NCI-H1105 (cell line): ENCODE measurements at regions not wholly inside any gene's neighbourhood (a gene's known extent, or its start where the extent isn't known, plus 50 kb on each side); places are given as distances from the start of the nearest gene placed in this dataset.
"Not testable (repeated sequence)": the region's sequence is repeated elsewhere in the genome, so short reads cannot be mapped to it uniquely, and the experiment has no call there.

Experiments used
- DNase-seq: peaks from one replicate; lab custom pipeline; 2025; lab: John Stamatoyannopoulos, UW

DNA sequence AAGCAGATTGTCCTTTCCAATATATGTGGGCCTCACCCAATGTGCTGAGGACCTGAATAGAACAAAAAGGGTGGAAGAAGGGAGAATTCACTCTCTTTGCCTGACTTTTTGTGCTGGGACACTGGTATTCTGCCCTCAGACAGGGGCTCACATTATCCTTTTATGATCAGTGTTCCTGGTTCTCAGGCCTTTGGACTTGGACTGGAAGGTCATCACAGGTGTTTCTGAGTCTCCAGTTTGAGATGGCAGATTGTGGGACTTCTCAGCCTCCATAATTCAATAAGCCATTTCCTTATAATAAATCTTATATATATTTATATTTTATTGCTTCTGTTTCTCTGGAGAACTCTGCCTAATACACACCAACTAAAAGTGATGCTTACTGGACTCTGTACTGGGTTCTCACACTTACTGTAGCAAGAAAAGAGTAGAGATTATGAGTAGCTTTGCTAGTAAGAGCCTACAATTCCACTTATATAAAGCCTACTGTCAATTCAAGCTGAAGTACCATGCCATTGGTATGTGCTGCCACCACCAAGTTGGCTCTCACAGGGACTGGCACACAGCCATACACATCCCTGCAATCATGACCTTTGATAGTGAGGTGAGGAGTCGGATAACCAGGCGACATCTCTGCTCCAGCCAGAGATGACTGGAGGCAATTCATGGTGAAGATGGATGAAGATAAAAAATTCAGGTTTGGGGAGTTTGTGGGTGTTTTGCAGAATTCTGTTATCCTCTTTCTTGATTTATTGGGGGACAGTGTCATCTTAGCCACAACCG, 130.7 kb upstream of the NR3C1 start:
- no peak for DNase-seq

DNA sequence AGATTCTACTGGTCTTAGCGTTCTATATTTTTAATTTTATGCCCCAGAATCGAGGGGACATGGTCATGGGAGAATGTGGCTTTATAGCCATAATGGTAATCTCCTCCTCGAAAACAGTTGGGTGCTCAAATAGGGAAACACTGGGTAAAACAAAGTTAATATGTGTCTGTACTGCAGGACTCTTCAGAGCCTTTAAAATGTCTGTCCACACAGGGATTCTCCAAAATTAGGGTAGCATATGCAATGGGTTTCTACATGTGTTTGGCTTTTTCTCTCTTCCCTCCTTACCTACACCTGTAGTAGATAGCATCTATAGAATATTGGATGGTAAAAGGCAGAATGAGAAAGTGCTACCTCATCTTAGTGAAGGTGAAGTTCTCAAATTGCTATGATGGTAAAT, 130.0 kb upstream of the NR3C1 start:
- DNase-seq: no peak

GRCh38 chr5:143527808-143528207, 124.3 kb upstream of the NR3C1 start:
- DNase-seq: no peak

GRCh38 chr5:143525176-143525575, 121.7 kb upstream of the NR3C1 start:
- DNase-seq: no peak

DNA sequence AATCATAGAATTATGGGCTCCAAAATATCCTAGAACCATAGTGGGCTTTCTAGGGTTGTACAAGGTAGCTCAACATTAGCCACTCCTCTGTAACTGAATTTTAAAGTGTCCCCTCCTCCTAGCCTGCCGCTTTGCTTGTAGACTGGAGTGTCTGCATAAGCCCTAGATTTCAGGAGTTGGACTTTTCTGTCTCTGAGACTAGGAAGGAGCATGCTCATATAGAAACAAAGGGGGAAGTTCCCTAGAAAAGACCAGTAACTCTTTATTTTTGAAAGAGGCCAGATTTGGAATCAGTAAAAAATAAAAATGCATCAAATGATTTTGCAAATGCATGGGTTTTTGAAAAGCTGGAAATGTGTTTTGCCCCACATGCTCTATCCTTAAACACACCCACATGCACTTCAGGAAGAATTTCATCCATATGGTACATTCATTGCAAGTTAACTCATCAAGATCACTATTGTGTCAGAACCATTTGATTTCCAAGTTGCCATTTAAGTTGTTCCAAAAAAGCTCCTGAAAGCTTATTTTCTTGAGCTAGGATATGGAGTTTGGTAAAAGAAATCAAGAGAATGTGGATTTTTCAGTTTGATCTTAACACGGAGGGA, 121.0 kb upstream of the NR3C1 start:
- DNase-seq: no peak

DNA sequence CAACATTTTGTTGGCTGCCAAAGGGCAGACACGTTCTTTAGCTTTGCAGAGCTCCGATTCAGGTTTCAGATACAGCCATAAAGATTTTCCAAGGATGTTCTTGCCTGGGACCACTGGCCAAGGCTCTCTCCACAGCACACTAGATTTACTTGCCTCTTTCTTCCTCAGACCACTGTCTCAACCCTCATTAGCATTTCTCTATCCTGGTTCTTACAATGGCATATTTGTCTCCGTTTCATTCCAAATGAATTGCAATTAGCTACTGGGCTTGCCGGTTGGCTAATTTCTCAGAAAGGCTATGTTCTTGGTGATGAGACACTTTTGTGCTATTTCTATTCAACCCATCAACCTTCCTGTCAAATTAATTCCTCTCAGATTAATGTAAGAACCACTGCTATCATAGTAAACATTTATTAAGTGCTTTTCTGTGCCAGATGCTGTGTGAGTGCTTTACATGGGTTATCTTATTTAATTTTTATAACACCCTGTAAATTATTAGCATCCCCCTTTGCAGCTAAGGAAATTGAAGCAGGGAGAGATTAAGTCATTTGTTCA, 118.4 kb upstream of the NR3C1 start:
- DNase-seq: no peak

DNA sequence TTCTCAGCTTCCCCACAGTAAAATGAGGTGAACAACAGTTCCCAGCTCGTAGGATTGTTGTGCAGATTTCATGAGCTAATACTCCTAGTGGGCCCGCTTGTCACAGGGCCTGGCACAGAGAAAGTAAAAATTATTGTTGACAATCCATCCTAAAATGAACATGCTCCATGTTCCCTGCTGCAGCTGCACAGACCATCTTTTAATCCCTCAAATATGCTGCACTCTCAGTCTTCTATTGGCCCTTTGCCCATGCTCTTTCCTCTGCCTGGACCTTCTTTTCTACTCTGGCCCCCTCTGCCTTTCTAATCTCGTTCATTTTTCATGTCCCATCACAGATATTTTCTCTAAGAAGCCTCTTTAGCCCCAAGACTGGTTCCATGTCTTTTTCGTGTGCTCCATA, 117.7 kb upstream of the NR3C1 start:
- no peak for DNase-seq

GRCh38 chr5:143519215-143519614, 115.7 kb upstream of the NR3C1 start:
- DNase-seq: not testable (repeated sequence)

- not testable (repeated sequence) for DNase-seq
Measured at GRCh38 chr5:143517824-143518223, 114.3 kb upstream of the NR3C1 start.

DNA sequence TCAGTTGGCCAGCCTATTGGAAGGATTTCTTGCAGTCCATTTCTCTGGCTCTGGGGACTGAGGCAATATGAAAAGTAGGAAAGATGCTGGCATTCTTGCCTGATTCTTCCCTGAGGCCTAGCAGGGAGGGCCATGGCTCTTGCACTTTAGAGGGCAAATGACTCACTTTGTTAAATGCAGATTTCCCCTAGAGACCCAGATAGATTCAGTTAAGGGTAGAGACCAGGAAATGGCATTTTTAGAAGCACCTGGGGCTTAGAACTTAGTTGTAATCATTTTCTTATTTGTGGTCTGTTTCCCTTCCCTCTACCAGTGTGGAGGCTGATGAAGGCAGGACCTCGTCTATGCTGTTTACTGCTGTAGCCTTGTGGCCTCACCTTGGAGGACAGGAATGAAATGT, 112.8 kb upstream of the NR3C1 start:
- DNase-seq: no peak

DNA sequence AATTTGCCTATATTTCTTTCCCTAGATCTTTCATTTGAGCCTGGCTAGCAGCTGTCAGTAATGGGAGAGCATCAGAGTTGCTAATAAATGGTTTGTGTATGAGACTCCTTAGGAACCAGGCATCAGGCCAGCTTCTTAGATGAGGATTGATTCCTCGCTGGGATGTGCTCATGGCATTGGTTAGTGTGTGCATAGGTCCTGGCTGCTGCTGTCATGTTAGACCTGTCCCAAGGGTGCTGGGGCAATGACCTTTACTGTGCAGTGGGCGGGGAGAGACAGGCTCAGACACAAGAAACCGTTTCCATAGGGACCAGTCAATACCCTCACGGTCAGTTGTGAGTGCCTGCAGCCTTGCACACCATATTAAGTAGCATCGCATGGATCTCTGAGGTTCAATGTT, 112.3 kb upstream of the NR3C1 start:
- peak; percentile 6 for DNase-seq

- DNase-seq: no peak
Measured at GRCh38 chr5:143514616-143515335, 111.3 kb upstream of the NR3C1 start.

DNA sequence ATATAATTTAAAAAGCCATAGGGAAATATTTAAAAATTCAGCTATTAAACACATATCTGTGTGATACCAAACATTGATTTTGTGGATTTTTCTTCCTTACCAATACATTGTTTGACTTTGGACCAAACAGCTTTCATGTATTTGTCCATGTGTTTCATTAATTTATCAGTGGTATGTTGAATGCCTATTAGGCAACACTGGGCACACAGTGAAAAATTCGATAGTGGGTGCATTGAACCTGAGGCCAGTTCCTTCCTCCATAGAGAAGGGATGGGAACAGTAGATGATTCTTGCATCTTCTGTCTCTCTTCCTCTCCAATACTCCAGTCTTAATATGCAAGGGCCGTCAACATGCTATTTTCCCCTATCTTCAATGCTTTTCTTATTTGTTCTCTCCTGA, 110.2 kb upstream of the NR3C1 start:
- DNase-seq: no peak

DNA sequence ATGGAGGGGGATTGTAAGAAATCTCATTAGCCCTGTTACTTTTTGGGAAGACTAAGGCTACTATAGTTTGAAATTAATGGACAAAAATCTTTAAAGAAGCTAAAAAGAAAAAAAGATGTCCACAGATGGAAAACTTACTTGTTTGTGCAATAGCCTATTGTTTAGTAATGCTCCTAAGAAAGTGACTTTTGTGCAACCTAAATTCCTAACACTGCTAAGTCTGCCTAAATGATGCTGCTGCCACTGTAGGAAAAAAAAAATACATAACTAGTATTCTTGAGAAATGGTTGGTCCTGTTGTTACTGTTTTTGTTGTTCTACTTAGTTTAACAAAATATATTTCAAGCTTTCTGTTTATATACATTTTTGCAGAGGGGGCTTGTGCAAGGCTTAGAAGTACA, 108.2 kb upstream of the NR3C1 start:
- no peak for DNase-seq

DNA sequence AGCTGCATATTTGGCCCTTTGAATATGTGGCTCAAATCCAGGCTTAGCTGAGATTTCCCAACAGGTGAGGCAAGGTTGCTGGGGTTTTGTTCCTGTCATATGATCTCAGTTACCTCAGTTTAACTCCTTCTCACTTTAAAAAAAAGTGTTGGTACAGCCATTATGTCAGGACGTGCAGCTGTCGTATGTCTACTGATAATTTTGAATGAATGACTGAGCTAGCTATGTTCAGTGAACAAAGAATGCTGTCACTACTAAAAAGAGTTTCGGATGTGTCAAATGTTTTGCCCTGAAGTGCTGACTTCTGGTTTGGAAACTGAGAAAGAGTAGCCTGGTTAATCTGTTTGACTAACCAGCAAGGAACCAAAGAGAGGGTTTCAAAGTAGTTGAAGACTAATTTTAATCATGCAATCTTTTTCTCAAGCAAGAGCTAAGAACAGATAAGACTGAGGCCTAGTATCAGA, 106.3 kb upstream of the NR3C1 start:
- DNase-seq: no peak

DNA sequence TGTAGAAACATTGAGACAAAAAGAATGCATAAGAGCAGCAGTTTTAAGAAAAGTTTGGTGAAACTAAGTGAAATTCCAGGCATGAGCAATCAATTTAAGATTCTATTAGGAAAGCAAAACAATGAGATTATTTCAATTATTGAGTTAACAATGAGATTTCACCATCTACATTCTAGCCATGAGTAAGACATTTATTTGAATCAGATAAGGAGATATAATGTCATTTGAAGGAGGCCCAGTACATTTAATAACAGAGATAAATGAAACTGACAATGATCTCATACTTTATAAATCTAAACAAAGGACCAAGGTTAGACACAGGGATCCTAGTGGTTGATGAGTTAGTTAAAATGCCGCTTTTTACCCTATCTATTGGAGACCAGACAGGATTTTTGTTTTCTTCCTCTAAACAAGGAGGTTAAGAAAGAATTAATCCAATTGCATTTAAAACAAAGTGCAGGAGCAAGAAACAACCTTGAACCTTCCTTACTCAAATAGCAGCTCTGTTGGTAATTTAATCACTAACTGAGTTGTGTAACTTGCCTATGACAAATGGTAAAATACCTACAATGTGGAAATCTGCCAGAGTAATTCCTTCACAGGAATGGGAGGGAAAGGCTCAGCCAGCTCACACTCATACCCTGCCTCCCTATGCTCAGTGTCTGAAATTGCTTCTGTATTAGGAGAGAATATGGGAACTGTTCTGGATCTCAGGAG, 103.5 kb upstream of the NR3C1 start:
- DNase-seq: no peak

DNA sequence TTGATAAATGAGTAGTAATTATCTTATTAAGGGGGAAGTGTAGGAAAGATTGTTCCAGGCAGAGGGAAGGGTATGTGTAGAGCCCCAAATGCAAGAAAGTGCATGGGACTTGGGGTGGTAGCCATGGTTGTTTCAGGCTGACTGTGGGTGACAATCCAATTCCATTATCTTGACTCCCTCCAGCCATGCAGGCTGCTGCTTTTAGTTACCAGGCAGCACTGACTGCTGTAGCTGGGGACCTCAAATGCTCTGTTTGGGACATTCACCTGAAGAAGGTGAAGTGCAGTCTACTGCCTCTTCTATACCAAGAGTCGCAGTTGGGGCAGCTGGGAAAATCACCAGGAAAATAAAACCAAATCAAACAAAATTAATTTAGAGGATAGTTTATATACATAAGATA, 102.4 kb upstream of the NR3C1 start:
- no peak for DNase-seq

DNA sequence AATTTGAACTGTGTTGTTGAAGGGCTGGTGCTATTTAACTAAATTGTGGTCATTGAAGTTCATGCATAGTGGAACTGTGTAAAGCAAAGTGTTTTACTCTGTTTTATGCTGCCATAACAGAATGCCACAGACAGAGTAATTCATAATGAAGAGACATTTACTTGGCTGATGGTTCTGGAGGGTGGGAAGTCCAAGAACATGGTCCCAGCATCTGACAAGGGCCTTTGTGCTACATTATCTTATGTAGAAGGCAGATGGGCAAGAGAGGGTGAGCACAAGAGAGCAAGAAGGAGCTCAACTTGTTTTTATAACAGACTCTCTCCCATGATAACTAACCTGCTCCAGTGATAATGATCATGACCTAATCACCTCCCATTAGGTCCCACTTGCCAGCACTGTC, 101.9 kb upstream of the NR3C1 start:
- no peak for DNase-seq

GRCh38 chr5:143501310-143502044, 98.0 kb upstream of the NR3C1 start:
- DNase-seq: no peak

GRCh38 chr5:143499480-143500114, 96.1 kb upstream of the NR3C1 start:
- DNase-seq: no peak

DNA sequence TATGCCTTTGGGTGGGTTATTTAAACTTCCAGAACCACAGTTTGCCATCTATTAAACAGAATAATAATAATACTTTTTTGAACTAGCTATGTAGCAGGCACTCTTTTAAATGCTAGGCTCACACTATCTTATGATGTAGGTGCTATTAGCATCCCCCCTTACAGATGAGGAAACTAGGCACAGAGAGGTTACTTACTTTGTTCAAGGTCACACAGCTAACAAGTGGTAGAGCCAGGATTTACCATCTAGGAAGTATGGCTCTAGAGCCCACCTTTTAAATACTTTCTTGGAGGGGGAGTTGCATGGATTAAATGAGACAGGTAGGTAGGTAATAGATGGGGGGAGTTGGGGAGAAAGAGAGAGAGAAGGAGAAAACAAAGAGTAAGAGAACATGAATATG, 95.3 kb upstream of the NR3C1 start:
- no peak for DNase-seq
